GM12801 (cell line): ENCODE measurements at regions not wholly inside any gene's neighbourhood (a gene's known extent, or its start where the extent isn't known, plus 50 kb on each side); places are given as distances from the start of the nearest gene placed in this dataset.

Experiments used
- TF ChIP-seq, protein P1 (sequence below): IDR thresholded peaks from one replicate; pipeline ENCODE4 v1.5.1; 2011; ENCODE audit warnings: control low read depth; ENCODE audit not compliant: insufficient read length; ENCODE audit errors: extremely low read depth

GRCh38 chr21:28794371-28794851 is 198.3 kb downstream of the LTN1 start:
- TF ChIP-seq, protein P1, sequence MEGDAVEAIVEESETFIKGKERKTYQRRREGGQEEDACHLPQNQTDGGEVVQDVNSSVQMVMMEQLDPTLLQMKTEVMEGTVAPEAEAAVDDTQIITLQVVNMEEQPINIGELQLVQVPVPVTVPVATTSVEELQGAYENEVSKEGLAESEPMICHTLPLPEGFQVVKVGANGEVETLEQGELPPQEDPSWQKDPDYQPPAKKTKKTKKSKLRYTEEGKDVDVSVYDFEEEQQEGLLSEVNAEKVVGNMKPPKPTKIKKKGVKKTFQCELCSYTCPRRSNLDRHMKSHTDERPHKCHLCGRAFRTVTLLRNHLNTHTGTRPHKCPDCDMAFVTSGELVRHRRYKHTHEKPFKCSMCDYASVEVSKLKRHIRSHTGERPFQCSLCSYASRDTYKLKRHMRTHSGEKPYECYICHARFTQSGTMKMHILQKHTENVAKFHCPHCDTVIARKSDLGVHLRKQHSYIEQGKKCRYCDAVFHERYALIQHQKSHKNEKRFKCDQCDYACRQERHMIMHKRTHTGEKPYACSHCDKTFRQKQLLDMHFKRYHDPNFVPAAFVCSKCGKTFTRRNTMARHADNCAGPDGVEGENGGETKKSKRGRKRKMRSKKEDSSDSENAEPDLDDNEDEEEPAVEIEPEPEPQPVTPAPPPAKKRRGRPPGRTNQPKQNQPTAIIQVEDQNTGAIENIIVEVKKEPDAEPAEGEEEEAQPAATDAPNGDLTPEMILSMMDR: no peak

- TF ChIP-seq, protein P1: no peak
Observed at GRCh38 chr21:28793043-28793442, 199.6 kb downstream of the LTN1 start.

DNA sequence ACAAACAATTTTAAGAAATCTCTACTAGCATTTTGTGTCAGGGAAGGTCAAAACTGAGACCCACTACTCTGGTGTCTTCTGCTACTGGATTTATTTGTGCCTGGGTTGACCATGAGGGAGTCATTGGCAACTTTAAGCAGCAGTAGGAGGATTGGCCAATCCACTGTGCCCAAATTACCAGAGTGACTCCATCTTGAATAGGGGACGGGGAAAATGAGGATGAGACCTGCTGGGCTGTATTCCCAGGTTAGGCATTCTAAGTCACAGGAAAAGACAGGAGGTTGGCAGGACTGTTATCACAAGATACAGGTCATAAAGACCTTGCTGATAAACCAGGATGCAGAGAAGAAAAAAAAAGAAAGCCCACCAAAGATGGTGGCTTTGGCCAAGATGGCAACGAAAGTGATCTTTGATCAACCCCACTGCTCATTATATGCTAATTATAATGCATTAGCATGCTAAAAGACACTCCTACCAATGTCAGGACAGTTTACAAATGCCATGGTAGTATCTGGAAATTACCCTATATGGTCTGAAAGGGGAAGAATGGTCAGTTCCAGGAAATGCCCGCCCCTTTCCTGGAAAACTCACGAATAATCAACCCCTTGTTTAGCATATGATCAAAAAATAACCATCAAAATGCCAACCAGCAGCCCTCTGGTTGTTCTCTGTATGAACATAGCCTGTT is 200.9 kb downstream of the LTN1 start:
- TF ChIP-seq, protein P1: no peak

DNA sequence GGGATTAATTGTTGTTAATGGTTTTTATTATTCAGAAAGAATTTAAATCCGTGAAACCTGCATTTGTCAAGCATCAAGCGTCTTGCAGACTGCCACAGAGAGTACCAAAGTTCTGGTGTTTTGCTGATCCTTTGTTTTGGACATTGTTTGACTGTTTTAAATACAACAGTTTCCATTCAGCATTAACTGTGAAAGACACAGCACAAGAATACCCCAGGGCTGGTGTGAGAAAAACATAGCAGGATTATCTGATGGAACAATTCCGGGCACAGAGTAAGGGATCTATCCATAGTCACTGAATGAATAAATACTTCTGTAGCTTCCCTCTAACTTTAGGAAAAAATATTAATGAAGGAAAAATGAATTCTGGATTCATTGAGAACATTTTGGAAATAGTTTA is 202.3 kb downstream of the LTN1 start:
- TF ChIP-seq, protein P1: no peak

DNA sequence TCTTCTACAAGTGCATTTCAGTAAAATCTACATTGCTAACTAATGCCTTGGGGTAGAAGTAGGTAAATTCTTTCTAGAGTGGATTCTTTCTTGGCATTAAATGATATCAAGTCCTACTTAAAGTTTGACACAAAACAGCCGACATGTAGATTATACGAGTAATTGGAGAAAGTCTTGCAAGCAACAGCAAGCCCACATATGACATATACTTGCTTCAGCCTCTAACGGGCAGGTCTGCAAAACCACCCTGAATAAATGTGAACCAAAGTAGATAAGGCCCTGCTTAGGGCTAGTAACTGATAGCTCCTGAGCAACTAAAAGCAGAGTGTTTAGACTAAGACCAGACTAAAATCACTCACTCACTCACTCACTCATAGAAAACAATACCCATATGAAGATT is 203.2 kb downstream of the LTN1 start:
- TF ChIP-seq, protein P1: no peak

DNA sequence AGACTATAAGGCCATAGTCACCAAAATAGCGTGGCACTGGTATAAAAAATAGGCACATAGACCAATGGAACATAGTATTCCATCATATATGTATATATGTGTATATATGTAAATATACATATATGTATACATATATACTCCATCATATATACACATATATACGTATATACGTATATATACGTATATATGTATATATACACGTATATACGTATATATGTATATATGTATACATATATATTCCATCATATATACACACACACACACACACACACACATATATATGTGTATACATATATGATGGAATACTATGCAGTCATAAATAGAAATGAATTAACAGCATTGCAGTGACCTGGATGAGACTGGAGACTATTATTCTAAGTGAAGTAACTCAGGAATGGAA is 204.6 kb downstream of the LTN1 start:
- TF ChIP-seq, protein P1: no peak

GRCh38 chr21:28783641-28784185 is 209.0 kb downstream of the LTN1 start:
- TF ChIP-seq, protein P1: no peak
